22Rv1 (cell line): ENCODE measurements at regions not wholly inside any gene's neighbourhood (a gene's known extent, or its start where the extent isn't known, plus 50 kb on each side); places are given as distances from the start of the nearest gene placed in this dataset.
"Not testable (repeated sequence)": the region's sequence is repeated elsewhere in the genome, so short reads cannot be mapped to it uniquely, and the experiment has no call there.

Experiments
- CTCF ChIP-seq: fragments of 450-650 bp; IDR thresholded peaks from 2 replicates; pipeline ENCODE4 v1.5.1; 2017; ENCODE audit warnings: mild to moderate bottlenecking
- ZFX ChIP-seq: fragments of 450-650 bp; IDR thresholded peaks from 2 replicates; pipeline ENCODE4 v1.6.1; 2017; ENCODE audit warnings: antibody characterized with exemption, borderline replicate concordance

GRCh38 chr1:173330952-173331548 is 123.9 kb upstream of the TNFSF4 start:
- not testable (repeated sequence) for TF ChIP-seq ZFX, CTCF
